ENCODE measurements at regions not wholly inside any gene's neighbourhood (a gene's known extent, or its start where the extent isn't known, plus 50 kb on each side); places are given as distances from the start of the nearest gene placed in this dataset.

- no peak for TF ChIP-seq CTCF (IDR thresholded peaks at IDR 0.05; ENCODE audit: low read depth, low read length, missing control alignments)
- Histone ChIP-seq H3K36me3 (replicated peaks) (no peaks in the 10 kb centered on the region), H3K27me3 (replicated peaks) (no peaks in the 10 kb centered on the region), H3K4me3 (ENCODE audit: low read depth, low read length) (no peak overlapping the region), H3K27ac (no peak overlapping the region)
- DNase-seq = no peak
- in situ Hi-C loops (cut with HindIII; ENCODE audit: low pct_ligation_motif_present, low sequenced_read_pairs) = no loop called here
Observed at GRCh38 chr4:164413743-164414142, 340.2 kb upstream of the SMIM31 start.

GRCh38 chr4:164423819-164424218 is 330.1 kb upstream of the SMIM31 start:
- H3K36me3 ChIP-seq (replicated peaks) = no peaks in the 10 kb centered on the region
- H3K27ac ChIP-seq = no peak overlapping the region
- DNase-seq = no peak
- no peaks in the 10 kb centered on the region for H3K27me3 ChIP-seq (replicated peaks)
- TF ChIP-seq CTCF (IDR thresholded peaks at IDR 0.05; ENCODE audit: low read depth, low read length, missing control alignments) = no peak
- H3K4me3 ChIP-seq (ENCODE audit: low read depth, low read length) = no peak overlapping the region
- in situ Hi-C loops (cut with HindIII; ENCODE audit: low pct_ligation_motif_present, low sequenced_read_pairs) = no loop called here

GRCh38 chr4:164424846-164425245 is 329.1 kb upstream of the SMIM31 start:
- Histone ChIP-seq H3K27me3 (replicated peaks) (no peaks in the 10 kb centered on the region), H3K27ac (no peak overlapping the region), H3K4me3 (ENCODE audit: low read depth, low read length) (no peak overlapping the region), H3K36me3 (replicated peaks) (no peaks in the 10 kb centered on the region)
- TF ChIP-seq CTCF (IDR thresholded peaks at IDR 0.05; ENCODE audit: low read depth, low read length, missing control alignments) = no peak
- no peak for DNase-seq
- in situ Hi-C loops (cut with HindIII; ENCODE audit: low pct_ligation_motif_present, low sequenced_read_pairs) = no loop called here

- Histone ChIP-seq H3K27me3 (replicated peaks) (no peaks in the 10 kb centered on the region), H3K36me3 (replicated peaks) (no peaks in the 10 kb centered on the region), H3K4me3 (ENCODE audit: low read depth, low read length) (no peak overlapping the region), H3K27ac (no peak overlapping the region)
- no peak for TF ChIP-seq CTCF (IDR thresholded peaks at IDR 0.05; ENCODE audit: low read depth, low read length, missing control alignments)
- in situ Hi-C loops (cut with HindIII; ENCODE audit: low pct_ligation_motif_present, low sequenced_read_pairs) = no loop called here
- DNase-seq = no peak
Observed at GRCh38 chr4:164428561-164428960, 325.4 kb upstream of the SMIM31 start.

GRCh38 chr4:164438321-164438720 is 315.6 kb upstream of the SMIM31 start:
- in situ Hi-C loops (cut with HindIII; ENCODE audit: low pct_ligation_motif_present, low sequenced_read_pairs) = no loop called here
- no peaks in the 10 kb centered on the region for H3K36me3 ChIP-seq (replicated peaks)
- no peak for TF ChIP-seq CTCF (IDR thresholded peaks at IDR 0.05; ENCODE audit: low read depth, low read length, missing control alignments)
- H3K27ac ChIP-seq = peak overlapping the region; percentile 43
- DNase-seq = peak; percentile 79
- no peak overlapping the region for H3K4me3 ChIP-seq (ENCODE audit: low read depth, low read length)
- no peaks in the 10 kb centered on the region for H3K27me3 ChIP-seq (replicated peaks)

GRCh38 chr4:164439037-164439436 is 314.9 kb upstream of the SMIM31 start:
- in situ Hi-C loops (cut with HindIII; ENCODE audit: low pct_ligation_motif_present, low sequenced_read_pairs) = no loop called here

More at GRCh38 chr4:164439037-164439436, 314.9 kb upstream of the SMIM31 start:
- H3K27me3 ChIP-seq (replicated peaks) = no peaks in the 10 kb centered on the region
- TF ChIP-seq CTCF (IDR thresholded peaks at IDR 0.05; ENCODE audit: low read depth, low read length, missing control alignments) = no peak
- peak overlapping the region; percentile 38 for H3K27ac ChIP-seq
- no peak overlapping the region for H3K4me3 ChIP-seq (ENCODE audit: low read depth, low read length)
- no peaks in the 10 kb centered on the region for H3K36me3 ChIP-seq (replicated peaks)
- DNase-seq = no peak
